ENCODE measurements at regions not wholly inside any gene's neighbourhood (a gene's known extent, or its start where the extent isn't known, plus 50 kb on each side); places are given as distances from the start of the nearest gene placed in this dataset.
"Not testable (repeated sequence)": the region's sequence is repeated elsewhere in the genome, so short reads cannot be mapped to it uniquely, and the experiment has no call there.

DNA sequence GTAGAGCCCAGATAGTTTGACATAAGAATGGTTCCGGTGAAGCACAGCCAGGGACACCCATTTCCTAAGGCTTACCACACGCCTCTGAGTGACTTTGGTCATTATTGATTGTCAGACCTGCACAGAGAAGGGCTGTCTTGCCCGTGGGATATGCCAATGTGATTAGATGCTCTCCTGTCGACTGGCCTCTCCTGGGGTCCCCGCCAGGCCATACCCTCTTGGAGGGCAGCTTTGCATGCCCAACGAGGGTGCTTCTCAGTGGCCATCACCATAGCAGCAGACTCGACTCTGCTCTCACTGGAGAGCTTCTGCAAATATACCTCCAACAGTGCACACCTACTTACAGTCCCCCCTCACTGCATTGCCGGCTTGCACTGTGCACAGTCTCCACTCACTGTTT is 648.3 kb upstream of the TPTE start:
- H3K4me3 Mint-ChIP-seq; H3K36me3 Mint-ChIP-seq; H3K9me3 ChIP-seq (ENCODE audit: low read length); H3K4me3 ChIP-seq (ENCODE audit: low read length); H3K4me1 ChIP-seq (ENCODE audit: insufficient read depth, low read length); H3K4me1 Mint-ChIP-seq; H3K27ac ChIP-seq (ENCODE audit: low read depth, low read length); H3K27me3 ChIP-seq (ENCODE audit: insufficient read depth, low read length, poor library complexity, severe bottlenecking); CTCF ChIA-PET; H3K27ac Mint-ChIP-seq; DNase-seq; H3K27me3 Mint-ChIP-seq; H3K36me3 ChIP-seq (ENCODE audit: insufficient read depth, low read length); POLR2A ChIA-PET: not testable (repeated sequence)
- H3K9me3 Mint-ChIP-seq, result peaks cover 4 to 24% (median 13%) of the 10 kb centered on the region in 5 donors

DNA sequence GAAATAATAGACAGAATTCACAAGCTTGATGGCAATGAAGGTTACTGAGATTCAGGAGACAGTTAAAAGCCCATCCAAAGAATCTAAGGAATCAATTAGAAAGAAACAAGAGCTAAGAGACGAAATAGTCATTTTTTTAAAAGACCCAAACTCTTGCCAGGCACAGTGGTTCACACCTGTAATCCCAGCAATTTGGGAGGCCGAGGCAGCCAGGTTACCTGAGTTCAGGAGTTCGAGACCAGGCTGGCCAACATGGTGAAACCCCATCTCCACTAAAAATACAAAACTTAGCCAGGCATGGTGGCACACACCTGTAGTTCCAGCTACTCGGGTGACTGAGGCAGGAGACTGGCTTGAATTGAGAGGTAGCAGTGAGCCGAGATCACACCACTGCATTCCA is 647.2 kb upstream of the TPTE start:
- H3K4me3 Mint-ChIP-seq; H3K4me1 ChIP-seq (ENCODE audit: insufficient read depth, low read length); POLR2A ChIA-PET; H3K36me3 Mint-ChIP-seq; DNase-seq; CTCF ChIA-PET; H3K27ac ChIP-seq (ENCODE audit: low read depth, low read length); H3K27me3 Mint-ChIP-seq; H3K9me3 ChIP-seq (ENCODE audit: low read length); H3K4me3 ChIP-seq (ENCODE audit: low read length); H3K4me1 Mint-ChIP-seq; H3K27me3 ChIP-seq (ENCODE audit: insufficient read depth, low read length, poor library complexity, severe bottlenecking); H3K27ac Mint-ChIP-seq; H3K36me3 ChIP-seq (ENCODE audit: insufficient read depth, low read length): not testable (repeated sequence)
- H3K9me3 Mint-ChIP-seq, result peaks cover 7 to 22% (median 16%) of the 10 kb centered on the region in 5 donors

DNA sequence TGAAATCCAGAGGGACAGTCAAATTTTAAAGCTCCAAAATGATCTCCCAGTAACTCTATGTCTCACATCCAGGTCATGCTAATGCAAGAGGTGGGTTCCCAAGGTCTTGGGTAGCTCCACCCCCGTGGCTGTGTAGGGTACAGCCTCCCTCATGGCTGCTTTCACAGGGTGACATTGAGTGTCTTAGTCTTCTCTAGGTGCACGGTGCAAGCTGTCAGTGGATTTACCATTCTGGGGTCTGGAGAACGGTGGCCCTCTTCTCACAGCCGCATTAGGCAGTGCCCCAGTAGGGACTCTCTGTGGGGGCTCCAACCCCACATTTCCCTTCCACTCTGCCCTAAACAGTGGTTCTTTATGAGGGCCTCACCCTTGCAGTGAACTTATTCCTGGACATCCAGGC is 640.0 kb upstream of the TPTE start:
- H3K4me1 Mint-ChIP-seq; H3K4me3 ChIP-seq (ENCODE audit: low read length); H3K27me3 ChIP-seq (ENCODE audit: insufficient read depth, low read length, poor library complexity, severe bottlenecking); H3K4me3 Mint-ChIP-seq; H3K9me3 ChIP-seq (ENCODE audit: low read length); H3K27ac ChIP-seq (ENCODE audit: low read depth, low read length); H3K4me1 ChIP-seq (ENCODE audit: insufficient read depth, low read length); DNase-seq; CTCF ChIA-PET; H3K36me3 ChIP-seq (ENCODE audit: insufficient read depth, low read length); H3K27me3 Mint-ChIP-seq; POLR2A ChIA-PET; H3K36me3 Mint-ChIP-seq; H3K27ac Mint-ChIP-seq: not testable (repeated sequence)
- H3K9me3 Mint-ChIP-seq, result peaks cover 17 to 44% (median 30%) of the 10 kb centered on the region in 5 donors

DNA sequence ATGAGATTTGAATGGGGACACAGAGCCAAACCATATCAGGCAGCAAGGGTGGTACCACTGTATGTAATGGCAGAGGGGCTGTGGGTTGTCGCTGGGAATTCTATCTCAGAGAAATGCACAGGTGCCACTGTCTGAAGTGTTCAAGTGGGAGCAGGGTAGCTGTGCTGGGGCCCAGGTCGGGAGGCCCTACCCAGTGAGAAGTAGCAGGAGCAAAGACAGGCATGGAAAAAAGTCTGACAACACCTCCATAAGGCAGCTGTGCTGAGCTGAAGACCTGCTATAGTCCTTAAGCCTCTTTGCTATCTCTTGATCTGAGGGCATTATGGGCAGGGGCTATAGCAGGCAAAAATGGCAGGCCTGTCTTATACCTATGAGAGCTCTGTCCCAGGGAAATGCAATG is 638.3 kb upstream of the TPTE start:
- H3K27ac Mint-ChIP-seq; H3K36me3 ChIP-seq (ENCODE audit: insufficient read depth, low read length); H3K36me3 Mint-ChIP-seq; H3K9me3 ChIP-seq (ENCODE audit: low read length); H3K4me3 Mint-ChIP-seq; H3K27me3 ChIP-seq (ENCODE audit: insufficient read depth, low read length, poor library complexity, severe bottlenecking); H3K4me1 Mint-ChIP-seq; POLR2A ChIA-PET; H3K4me3 ChIP-seq (ENCODE audit: low read length); H3K27me3 Mint-ChIP-seq; H3K27ac ChIP-seq (ENCODE audit: low read depth, low read length); H3K4me1 ChIP-seq (ENCODE audit: insufficient read depth, low read length); DNase-seq; CTCF ChIA-PET: not testable (repeated sequence)
- peaks cover 20 to 47% (median 34%) of the 10 kb centered on the region in 5 donors for H3K9me3 Mint-ChIP-seq

DNA sequence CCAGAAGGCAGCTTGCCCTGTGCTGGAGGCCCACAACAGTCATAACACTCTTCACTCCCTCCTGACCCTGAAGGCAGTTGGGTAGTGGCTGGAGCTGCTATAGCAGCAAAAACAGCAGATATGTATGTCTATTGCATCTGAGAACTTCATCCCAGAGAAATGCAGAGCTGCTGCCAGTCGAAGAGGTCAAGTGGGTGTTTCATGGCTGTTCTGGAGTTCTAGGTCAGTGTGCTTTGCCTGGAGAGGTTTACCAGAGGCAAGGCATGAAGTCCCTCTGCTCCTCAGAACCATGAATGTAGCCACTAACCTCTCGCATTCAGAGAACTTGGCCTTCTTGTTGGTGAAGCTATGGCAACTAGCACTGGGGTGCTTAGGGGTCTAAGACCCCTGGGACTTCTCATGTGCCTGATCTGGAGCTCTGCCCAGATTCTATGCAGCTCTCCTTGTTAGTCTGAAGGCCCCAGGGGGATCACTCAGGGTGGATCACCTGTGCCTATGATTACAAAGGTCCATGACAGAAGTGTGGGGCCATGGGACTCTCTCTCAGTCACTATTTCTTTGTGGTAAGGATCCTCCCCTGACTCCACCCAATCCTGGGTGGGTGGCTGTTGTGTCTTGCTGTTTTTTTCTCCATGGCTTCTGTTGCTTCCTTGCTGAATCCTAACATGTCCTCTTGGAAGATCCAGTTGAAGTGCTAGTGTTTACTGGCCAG is 637.7 kb upstream of the TPTE start:
- DNase-seq; H3K4me1 ChIP-seq (ENCODE audit: insufficient read depth, low read length); CTCF ChIA-PET; H3K36me3 Mint-ChIP-seq; H3K27me3 ChIP-seq (ENCODE audit: insufficient read depth, low read length, poor library complexity, severe bottlenecking); H3K4me3 Mint-ChIP-seq; H3K36me3 ChIP-seq (ENCODE audit: insufficient read depth, low read length); H3K27me3 Mint-ChIP-seq; H3K4me3 ChIP-seq (ENCODE audit: low read length); H3K27ac ChIP-seq (ENCODE audit: low read depth, low read length); H3K27ac Mint-ChIP-seq; H3K9me3 ChIP-seq (ENCODE audit: low read length); POLR2A ChIA-PET; H3K4me1 Mint-ChIP-seq: not testable (repeated sequence)
- H3K9me3 Mint-ChIP-seq, result peaks cover 19 to 46% (median 35%) of the 10 kb centered on the region in 5 donors

DNA sequence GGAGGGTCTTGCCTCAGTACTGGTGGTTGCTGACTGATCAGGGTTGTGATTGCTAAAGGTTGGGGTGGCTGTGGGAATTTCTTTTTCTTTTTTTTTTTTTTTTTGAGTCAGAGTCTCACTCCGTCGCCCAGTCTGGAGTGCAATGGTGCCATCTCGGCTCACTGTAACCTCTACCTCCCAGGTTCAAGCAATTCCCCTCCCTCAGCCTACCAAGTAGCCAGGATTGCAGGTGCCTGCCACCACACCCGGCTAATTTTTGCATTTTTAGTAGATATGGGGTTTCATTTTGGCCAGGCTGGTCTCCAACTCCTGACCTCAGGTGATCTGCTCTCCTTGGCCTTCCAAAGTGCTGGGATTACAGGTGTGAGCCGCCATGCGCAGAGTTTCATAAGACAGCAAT is 632.9 kb upstream of the TPTE start:
- H3K27ac Mint-ChIP-seq; CTCF ChIA-PET; H3K36me3 Mint-ChIP-seq; H3K27me3 ChIP-seq (ENCODE audit: insufficient read depth, low read length, poor library complexity, severe bottlenecking); H3K4me3 Mint-ChIP-seq; H3K36me3 ChIP-seq (ENCODE audit: insufficient read depth, low read length); POLR2A ChIA-PET; H3K27ac ChIP-seq (ENCODE audit: low read depth, low read length); H3K4me1 Mint-ChIP-seq; H3K27me3 Mint-ChIP-seq; H3K4me1 ChIP-seq (ENCODE audit: insufficient read depth, low read length); H3K4me3 ChIP-seq (ENCODE audit: low read length); H3K9me3 ChIP-seq (ENCODE audit: low read length); DNase-seq: not testable (repeated sequence)
- peaks cover 7 to 46% (median 25%) of the 10 kb centered on the region in 5 donors for H3K9me3 Mint-ChIP-seq

DNA sequence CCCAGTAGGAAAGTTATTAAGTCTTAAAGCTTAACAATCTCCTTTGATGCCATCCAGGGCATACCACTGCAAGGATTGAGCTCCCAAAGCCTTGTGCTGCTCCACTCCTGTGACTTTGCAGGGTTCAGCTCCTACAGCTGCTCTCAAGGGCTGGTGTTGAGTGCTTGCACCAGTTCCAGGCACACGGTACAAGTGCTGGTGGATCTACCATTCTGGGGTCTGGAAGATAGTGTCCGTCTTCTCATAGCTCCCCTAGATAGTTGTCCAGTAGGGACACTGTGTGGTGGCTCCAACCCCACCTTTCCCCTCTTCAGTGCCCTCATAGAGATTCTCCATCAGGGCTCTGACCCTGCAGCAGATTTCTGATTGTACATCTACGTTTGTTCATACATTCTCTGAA is 617.8 kb upstream of the TPTE start:
- H3K4me1 ChIP-seq (ENCODE audit: insufficient read depth, low read length); H3K27me3 Mint-ChIP-seq; H3K27ac Mint-ChIP-seq; H3K4me3 Mint-ChIP-seq; POLR2A ChIA-PET; H3K4me1 Mint-ChIP-seq; H3K27me3 ChIP-seq (ENCODE audit: insufficient read depth, low read length, poor library complexity, severe bottlenecking); CTCF ChIA-PET; H3K27ac ChIP-seq (ENCODE audit: low read depth, low read length); H3K4me3 ChIP-seq (ENCODE audit: low read length); H3K36me3 Mint-ChIP-seq; DNase-seq; H3K9me3 ChIP-seq (ENCODE audit: low read length); H3K36me3 ChIP-seq (ENCODE audit: insufficient read depth, low read length): not testable (repeated sequence)
- H3K9me3 Mint-ChIP-seq, result peaks cover 10 to 35% (median 19%) of the 10 kb centered on the region in 5 donors

DNA sequence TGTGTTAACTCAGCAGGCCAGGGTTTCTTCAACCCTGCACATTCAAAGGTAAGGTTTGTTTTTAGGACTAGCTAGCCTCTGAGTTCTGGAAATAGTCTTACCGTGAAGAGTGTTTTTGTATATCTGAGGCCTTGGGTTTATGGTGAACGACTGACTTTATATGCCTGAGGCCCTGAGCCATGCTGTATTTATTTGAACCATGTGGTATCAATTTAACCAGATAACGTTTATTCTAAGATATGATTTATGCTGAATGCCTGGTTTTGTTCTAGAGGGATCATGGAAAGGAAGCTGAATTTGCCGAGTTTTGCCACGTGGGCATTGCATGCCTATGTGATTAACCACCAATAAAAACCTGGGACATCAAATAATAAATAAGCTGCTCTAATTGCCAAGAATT is 607.2 kb upstream of the TPTE start:
- H3K36me3 ChIP-seq (ENCODE audit: insufficient read depth, low read length); H3K4me3 Mint-ChIP-seq; H3K4me3 ChIP-seq (ENCODE audit: low read length); H3K27me3 Mint-ChIP-seq; POLR2A ChIA-PET; H3K27me3 ChIP-seq (ENCODE audit: insufficient read depth, low read length, poor library complexity, severe bottlenecking); H3K4me1 ChIP-seq (ENCODE audit: insufficient read depth, low read length); H3K36me3 Mint-ChIP-seq; H3K27ac ChIP-seq (ENCODE audit: low read depth, low read length); CTCF ChIA-PET; H3K27ac Mint-ChIP-seq; DNase-seq; H3K9me3 ChIP-seq (ENCODE audit: low read length); H3K4me1 Mint-ChIP-seq: not testable (repeated sequence)
- peaks cover 6 to 52% (median 19%) of the 10 kb centered on the region in 5 donors for H3K9me3 Mint-ChIP-seq

DNA sequence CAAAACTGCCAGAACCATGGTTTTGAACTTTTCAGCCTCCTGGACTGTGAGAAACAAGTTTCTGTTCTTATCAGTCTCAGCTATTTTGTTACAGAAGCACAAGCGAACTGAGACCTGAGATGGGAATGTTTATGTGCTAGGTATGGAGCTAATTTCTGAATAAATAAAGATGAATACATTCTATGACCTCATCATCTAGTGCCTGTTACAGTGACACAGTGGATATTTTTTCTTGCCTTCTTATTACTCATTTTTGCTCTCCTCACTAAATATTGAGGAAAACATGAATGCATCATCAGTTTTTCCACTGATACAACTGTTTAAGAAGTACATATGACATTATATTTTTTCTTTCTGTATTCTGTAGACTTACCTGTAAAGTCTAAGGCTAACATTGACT is 601.9 kb upstream of the TPTE start:
- CTCF ChIA-PET; H3K27ac Mint-ChIP-seq; H3K9me3 ChIP-seq (ENCODE audit: low read length); H3K4me3 ChIP-seq (ENCODE audit: low read length); H3K36me3 Mint-ChIP-seq; H3K36me3 ChIP-seq (ENCODE audit: insufficient read depth, low read length); H3K27ac ChIP-seq (ENCODE audit: low read depth, low read length); H3K4me1 ChIP-seq (ENCODE audit: insufficient read depth, low read length); POLR2A ChIA-PET; H3K27me3 Mint-ChIP-seq; H3K4me3 Mint-ChIP-seq; DNase-seq; H3K4me1 Mint-ChIP-seq; H3K27me3 ChIP-seq (ENCODE audit: insufficient read depth, low read length, poor library complexity, severe bottlenecking): not testable (repeated sequence)
- peaks cover under 1 to 34% (median 10%) of the 10 kb centered on the region in 5 donors for H3K9me3 Mint-ChIP-seq
